ENCODE measurements at regions not wholly inside any gene's neighbourhood (a gene's known extent, or its start where the extent isn't known, plus 50 kb on each side); places are given as distances from the start of the nearest gene placed in this dataset.

- H3K4me3 Mint-ChIP-seq (ENCODE audit: unreplicated experiment) = no peak overlapping the region
- peaks cover 4% of the 10 kb centered on the region for H3K4me1 Mint-ChIP-seq (ENCODE audit: unreplicated experiment)
- H3K36me3 Mint-ChIP-seq (ENCODE audit: unreplicated experiment) = no peaks in the 10 kb centered on the region
- DNase-seq (ENCODE audit: extremely low spot score, unreplicated experiment) = no peak
- H3K9me3 Mint-ChIP-seq (ENCODE audit: unreplicated experiment) = no peaks in the 10 kb centered on the region
- TF ChIP-seq CTCF (IDR thresholded peaks at IDR 0.05) = no peak
- no peak overlapping the region for H3K27ac Mint-ChIP-seq (ENCODE audit: unreplicated experiment)
- H3K27me3 Mint-ChIP-seq (ENCODE audit: unreplicated experiment) = peaks cover 11% of the 10 kb centered on the region
Observed at GRCh38 chr16:86401126-86401525, 109.2 kb upstream of the FOXF1 start.

DNA sequence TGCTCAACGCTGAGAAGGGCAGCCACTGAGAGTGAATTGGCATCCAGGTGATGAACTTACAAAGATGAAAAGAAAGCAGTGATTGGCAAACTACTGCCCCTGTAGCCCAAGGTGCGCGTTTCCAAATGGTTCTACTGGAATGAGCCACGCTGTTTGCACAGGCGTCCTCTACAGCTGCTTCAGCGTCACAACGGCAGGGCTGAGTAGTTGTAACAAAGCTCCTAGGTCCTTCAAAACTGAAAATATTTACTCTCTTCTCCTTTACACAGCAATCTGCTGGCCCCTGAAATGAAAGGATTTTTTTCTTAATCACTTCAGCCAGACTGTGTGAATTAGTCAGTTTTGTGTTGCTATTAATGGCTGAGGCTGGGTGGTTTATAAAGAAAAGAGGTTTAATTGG lies 107.2 kb upstream of the FOXF1 start:
- H3K27me3 Mint-ChIP-seq (ENCODE audit: unreplicated experiment) = peaks cover 9% of the 10 kb centered on the region
- peaks cover 4% of the 10 kb centered on the region for H3K4me1 Mint-ChIP-seq (ENCODE audit: unreplicated experiment)
- H3K36me3 Mint-ChIP-seq (ENCODE audit: unreplicated experiment) = no peaks in the 10 kb centered on the region
- H3K9me3 Mint-ChIP-seq (ENCODE audit: unreplicated experiment) = no peaks in the 10 kb centered on the region
- TF ChIP-seq CTCF (IDR thresholded peaks at IDR 0.05) = no peak
- DNase-seq (ENCODE audit: extremely low spot score, unreplicated experiment) = no peak
- no peak overlapping the region for H3K27ac Mint-ChIP-seq (ENCODE audit: unreplicated experiment)
- no peak overlapping the region for H3K4me3 Mint-ChIP-seq (ENCODE audit: unreplicated experiment)

- Mint-ChIP-seq H3K27ac (ENCODE audit: unreplicated experiment) (no peak overlapping the region), H3K36me3 (ENCODE audit: unreplicated experiment) (no peaks in the 10 kb centered on the region), H3K27me3 (ENCODE audit: unreplicated experiment) (peaks cover 9% of the 10 kb centered on the region), H3K4me3 (ENCODE audit: unreplicated experiment) (no peak overlapping the region), H3K4me1 (ENCODE audit: unreplicated experiment) (peaks cover 4% of the 10 kb centered on the region), H3K9me3 (ENCODE audit: unreplicated experiment) (no peaks in the 10 kb centered on the region)
- no peak for DNase-seq (ENCODE audit: extremely low spot score, unreplicated experiment)
- TF ChIP-seq CTCF (IDR thresholded peaks at IDR 0.05) = no peak
Observed at GRCh38 chr16:86403541-86404163, 106.7 kb upstream of the FOXF1 start.

DNA sequence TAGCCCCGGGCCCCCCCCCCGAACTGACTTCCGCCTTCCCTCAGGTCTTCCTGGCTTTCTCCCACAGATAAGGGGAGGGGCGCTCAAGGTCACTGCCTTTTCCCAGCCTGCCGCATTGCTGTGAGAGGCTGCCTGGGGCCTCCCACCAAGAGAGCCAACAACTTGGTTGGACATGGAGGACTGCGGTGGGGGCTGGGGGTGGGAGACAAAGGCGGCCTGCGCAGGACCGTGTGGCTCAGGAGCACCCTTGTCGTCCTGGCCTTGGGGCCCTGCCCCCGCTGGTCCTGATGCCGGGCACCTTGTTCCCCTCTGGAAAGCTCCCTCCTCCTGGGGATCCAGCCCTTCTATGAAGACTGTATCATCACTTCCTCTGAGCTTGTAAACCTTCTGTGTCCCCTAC lies 105.6 kb upstream of the FOXF1 start:
- Mint-ChIP-seq H3K27me3 (ENCODE audit: unreplicated experiment) (peaks cover 9% of the 10 kb centered on the region), H3K4me1 (ENCODE audit: unreplicated experiment) (peaks cover 4% of the 10 kb centered on the region), H3K4me3 (ENCODE audit: unreplicated experiment) (no peak overlapping the region), H3K9me3 (ENCODE audit: unreplicated experiment) (no peaks in the 10 kb centered on the region), H3K36me3 (ENCODE audit: unreplicated experiment) (no peaks in the 10 kb centered on the region), H3K27ac (ENCODE audit: unreplicated experiment) (no peak overlapping the region)
- no peak for DNase-seq (ENCODE audit: extremely low spot score, unreplicated experiment)
- no peak for TF ChIP-seq CTCF (IDR thresholded peaks at IDR 0.05)

DNA sequence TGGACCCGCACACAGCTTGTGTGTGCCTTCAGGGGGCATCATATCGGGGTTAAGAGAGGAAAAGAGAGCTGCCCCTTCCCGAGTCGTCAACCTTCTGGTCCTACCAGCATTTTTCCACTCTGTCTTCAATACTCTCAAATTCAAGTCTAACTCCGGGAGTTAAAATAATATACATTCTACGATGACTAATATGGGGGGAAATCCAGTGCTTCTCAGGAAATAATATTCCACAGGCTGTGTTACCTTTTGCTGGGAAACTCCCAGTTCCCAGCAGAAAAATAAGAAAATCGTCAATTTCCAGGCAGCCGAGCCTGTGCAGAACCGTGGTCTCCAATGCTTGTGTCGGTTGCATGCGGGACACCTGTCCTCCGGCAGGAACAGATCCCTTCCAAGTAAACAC lies 105.0 kb upstream of the FOXF1 start:
- peaks cover 9% of the 10 kb centered on the region for H3K27me3 Mint-ChIP-seq (ENCODE audit: unreplicated experiment)
- no peak overlapping the region for H3K4me3 Mint-ChIP-seq (ENCODE audit: unreplicated experiment)
- no peak for TF ChIP-seq CTCF (IDR thresholded peaks at IDR 0.05)
- H3K4me1 Mint-ChIP-seq (ENCODE audit: unreplicated experiment) = peaks cover 4% of the 10 kb centered on the region
- H3K36me3 Mint-ChIP-seq (ENCODE audit: unreplicated experiment) = no peaks in the 10 kb centered on the region
- H3K27ac Mint-ChIP-seq (ENCODE audit: unreplicated experiment) = no peak overlapping the region
- H3K9me3 Mint-ChIP-seq (ENCODE audit: unreplicated experiment) = no peaks in the 10 kb centered on the region
- DNase-seq (ENCODE audit: extremely low spot score, unreplicated experiment) = no peak
